ENCODE measurements at regions not wholly inside any gene's neighbourhood (a gene's known extent, or its start where the extent isn't known, plus 50 kb on each side); places are given as distances from the start of the nearest gene placed in this dataset.

GRCh38 chr15:38930851-38931572 is 366.4 kb upstream of the RASGRP1 start:
- TF ChIP-seq CTCF (IDR thresholded peaks at IDR 0.05) (no peak), POLR2A (IDR thresholded peaks at IDR 0.05) (no peak)
